HG03457 (cell line): ENCODE measurements at regions not wholly inside any gene's neighbourhood (a gene's known extent, or its start where the extent isn't known, plus 50 kb on each side); places are given as distances from the start of the nearest gene placed in this dataset.

Source experiments
- ATAC-seq: cut with Tn5 transposase; IDR thresholded peaks from one replicate; pipeline ENCODE4 v1.9.1; 2021; ENCODE audit warnings: moderate number of reproducible peaks; ENCODE audit not compliant: unreplicated experiment

DNA sequence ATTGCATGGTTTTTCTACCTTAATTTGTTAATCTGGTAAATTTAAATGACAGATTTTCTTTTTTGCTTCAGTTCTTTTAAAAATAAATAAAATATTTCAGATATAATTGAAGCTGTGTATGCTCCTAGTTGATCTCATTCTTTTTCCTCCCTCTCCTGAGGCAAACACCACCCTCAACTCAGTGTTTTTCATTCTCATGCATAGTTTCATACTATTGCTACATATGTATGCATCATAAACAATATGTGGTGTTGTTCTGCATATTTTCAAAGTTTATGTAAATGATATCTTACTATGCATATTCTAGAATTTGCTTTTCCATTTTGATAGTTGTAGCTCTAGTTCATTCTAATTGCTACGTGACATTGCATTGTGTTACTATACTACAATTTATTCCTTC, 257.2 kb upstream of the POU3F1 start:
- ATAC-seq = no peak

DNA sequence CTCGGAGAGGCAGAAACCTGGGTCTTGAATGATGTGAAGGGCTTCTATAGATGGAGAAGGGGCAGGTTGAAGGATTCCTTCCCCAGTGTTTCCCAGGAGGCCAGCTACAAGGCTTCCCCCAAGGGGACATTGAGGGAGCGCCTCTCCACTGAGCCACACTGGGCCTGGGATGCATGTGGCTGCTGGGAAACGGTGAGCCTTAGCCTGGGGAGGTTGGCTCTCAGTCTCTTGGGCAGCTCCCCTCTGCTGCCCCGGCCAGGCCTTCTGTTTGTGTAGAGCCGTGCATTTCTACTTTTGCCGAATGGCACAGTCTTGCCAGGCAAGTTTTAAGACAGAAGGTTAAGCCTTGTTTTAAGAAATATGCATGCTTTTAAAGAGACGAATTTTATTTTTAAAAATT, 254.4 kb upstream of the POU3F1 start:
- ATAC-seq = no peak

DNA sequence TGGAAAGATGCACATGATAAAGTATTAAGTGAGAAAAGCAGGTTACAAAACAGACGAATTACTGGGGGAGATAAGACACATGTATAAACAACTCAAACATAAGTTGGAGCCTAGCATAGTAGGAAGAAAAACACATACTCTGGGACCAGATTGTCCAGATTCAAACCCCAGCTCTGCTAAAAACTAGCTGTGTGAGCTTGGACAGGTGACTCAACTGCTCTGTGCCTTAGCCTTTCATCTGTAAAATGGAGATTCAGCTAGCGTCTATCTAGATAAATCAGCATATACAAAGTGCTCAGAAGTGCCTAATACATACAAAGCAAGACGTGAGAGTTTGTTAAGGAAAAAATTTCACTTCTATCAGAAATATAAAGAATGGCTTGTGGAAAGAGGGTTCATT, 254.0 kb upstream of the POU3F1 start:
- no peak for ATAC-seq

DNA sequence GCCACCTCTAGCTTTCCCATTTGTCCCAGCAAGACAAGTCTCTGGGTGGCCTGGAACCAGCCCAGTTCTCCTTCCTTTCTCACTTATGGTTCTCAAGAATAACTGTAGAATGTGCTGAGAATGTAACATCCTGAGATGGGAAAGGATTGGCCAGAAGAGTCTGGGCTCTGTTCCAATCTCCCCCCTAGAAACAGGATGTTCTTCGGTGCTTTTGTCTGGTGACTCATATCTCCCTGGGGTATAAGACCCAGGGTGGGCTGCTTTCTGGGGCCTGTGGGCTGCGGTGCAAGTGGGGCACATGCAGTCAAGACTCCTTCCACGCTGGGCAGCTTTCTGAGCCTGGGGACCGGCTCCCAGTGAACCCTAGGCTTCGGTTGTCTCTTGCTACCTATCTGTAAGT, 251.2 kb upstream of the POU3F1 start:
- ATAC-seq = no peak

DNA sequence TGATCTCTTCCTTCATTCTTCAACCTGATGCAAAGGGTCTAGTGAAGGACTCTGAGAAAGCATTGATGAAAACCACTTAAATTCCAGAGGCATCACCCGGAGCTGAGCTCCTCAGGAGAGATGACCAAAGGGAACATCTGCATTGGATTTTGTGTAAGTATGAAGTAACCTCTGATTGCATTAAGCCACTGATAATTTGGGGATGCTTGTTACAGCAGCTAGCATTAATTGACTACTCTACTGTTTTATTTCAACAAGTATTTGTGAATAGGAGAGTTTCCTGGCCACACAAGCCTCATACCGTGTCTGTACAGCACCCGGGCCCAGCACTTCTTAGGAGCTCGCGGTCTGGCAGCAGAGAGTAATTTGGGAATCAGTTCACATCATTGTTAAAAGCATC, 250.7 kb upstream of the POU3F1 start:
- ATAC-seq = no peak

DNA sequence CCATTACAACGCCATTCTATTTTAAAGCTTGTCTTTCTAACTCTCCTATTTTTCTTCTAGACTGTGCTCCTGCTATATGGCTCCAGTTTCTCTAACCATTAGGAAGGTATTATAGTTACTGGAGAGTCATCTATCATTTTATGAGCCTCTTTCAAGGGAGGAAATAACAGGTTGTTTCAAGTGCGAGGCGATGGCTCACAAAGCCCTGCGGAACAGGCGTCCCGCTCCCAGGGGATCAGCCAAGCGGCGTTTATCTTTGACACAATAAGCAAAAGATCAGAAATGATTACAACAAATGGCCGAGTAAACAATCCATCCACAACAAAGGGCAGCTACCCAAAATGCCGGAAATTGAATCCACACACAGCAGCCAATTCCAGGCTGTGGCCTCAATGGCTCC, 249.5 kb upstream of the POU3F1 start:
- no peak for ATAC-seq

DNA sequence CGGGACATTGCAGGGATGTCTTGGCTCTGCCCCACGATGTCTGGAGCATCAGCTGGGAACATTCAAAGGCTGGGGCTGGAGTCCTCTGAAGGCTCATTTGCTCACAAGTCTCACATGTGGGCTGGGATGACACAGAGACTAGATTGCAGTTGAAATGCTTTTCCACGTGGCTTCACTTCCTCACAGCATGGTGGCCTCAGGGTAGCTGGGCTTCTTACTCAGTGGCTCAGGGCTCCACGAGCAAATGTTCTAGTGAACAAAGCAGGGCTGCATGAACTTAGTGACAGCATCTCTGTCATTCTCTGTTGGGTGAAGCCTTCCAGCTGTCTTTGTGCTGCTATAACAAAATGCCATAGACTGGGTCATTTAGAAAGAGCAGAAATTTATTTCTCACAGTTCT, 247.0 kb upstream of the POU3F1 start:
- no peak for ATAC-seq

DNA sequence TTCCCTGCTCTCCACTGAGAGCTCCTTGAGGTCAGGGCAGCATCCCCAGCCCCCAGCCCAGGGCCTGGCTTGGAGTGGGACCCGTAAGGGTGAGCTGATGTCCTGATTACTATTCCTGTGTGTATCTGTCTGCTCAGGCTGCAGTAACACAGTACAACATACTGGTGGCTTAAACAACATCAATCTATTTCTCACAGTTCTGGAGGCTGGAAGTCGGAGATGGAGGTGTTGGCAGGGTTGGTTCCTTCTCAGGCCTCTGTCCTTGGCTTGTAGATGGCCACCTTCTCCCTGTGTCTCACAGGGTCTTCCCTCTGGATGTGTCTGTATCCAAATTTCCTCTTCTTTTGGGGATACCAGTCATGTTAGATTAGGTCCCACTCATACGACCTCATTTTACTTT, 246.4 kb upstream of the POU3F1 start:
- ATAC-seq = no peak

DNA sequence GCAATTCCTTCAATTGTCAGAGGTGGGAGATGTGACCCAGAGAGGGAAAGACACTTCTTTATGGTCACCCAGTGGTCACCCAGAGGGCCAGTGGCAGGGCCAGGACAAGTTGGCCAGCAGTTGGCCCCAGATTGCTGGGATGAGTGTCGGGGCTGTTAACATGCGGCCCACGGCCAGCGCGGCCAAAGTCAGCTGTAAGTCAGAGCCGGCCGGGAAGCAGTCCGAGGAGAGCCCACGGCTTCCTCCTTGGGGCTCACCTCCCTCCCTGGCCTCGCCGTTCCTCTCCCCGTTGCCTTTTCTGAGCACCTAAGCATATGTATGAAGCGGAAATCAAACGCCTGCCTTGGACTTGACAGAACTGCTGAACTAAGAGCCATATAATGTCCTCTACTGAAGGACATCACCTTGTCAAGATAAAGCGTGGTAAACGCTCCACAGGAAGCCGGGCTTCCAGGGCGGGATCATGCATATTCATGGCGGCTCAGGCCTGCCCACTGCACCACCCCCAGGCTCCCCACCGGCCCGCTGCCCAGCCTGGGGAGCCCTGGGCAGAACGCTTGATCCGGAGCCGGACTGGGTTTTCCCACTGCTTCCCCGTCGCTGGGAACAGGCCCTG, 245.4 kb upstream of the POU3F1 start:
- no peak for ATAC-seq

DNA sequence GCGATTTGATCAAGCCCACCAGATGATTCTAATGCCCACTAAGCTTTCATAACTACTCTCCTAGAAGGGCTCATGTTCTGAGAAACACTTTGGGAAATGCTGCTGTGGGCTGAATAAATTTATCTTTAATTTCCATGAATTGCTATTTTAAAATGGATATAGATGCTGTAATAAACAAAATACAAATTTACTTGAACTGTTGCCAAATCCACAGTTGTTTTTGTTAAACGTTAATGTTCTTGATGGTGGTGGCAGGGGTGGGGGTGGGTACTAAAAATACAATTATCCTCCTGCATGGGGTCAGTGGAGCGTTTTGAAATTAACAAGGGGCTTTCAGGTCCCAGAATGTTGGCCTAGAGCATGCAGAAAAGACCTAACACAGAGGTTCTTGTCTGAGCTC, 244.7 kb upstream of the POU3F1 start:
- ATAC-seq = no peak

DNA sequence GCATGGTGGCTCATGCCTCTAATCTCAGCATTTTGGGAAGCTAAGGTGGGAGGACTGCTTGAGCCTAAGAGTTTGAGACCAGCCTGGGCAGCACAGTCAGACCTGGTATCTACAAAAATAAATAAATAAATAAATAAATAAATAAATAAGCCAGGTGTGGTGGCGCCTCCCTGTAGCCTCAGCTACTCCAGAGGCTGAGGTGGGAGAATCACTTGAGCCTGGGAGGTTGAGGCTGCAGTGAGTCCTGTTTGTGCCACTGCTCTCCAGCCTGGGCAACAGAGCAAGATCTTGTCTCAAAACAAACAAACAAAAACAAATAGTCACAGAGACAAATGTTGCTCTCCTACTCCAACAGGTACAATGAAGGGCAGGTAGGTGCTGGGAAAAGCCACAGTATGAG, 242.4 kb upstream of the POU3F1 start:
- ATAC-seq = no peak

DNA sequence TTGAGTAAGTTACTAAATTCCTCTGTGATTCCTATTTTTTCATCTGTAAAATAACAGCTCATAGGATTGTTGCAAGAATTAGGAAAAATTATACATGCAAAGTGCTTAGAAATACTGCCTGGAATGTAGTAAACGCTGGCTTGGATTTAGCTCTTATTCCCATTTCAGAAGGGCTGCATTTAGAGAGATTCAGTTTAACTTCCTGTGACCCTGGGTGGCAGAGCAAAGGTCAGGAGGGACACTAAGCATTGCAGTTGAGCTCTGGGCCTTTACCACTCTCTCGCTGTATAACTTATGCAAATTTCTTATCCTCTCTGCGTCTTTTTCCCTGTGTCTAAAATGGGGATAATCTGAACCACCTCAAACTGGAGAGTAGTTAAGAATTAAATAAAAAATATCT, 241.0 kb upstream of the POU3F1 start:
- ATAC-seq = no peak

DNA sequence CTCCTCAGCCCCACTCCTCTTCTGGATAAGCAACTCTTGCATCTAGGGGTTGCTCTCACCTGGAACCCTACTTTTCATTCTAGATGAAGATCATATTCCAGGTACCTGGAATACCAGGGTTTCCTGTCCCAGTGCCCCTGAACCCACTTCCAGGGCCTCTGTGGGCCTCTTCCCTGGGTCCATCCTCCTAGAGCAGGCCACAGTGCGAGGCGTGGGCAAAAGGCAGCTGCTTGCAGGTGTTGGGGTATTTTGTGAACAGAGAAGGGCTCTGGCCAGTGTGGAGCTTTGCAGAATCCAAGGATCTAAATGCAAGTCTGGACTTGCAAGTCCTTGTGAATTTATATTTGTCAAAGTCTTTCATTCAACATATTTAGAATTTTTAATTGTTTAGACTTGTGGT, 240.4 kb upstream of the POU3F1 start:
- no peak for ATAC-seq

DNA sequence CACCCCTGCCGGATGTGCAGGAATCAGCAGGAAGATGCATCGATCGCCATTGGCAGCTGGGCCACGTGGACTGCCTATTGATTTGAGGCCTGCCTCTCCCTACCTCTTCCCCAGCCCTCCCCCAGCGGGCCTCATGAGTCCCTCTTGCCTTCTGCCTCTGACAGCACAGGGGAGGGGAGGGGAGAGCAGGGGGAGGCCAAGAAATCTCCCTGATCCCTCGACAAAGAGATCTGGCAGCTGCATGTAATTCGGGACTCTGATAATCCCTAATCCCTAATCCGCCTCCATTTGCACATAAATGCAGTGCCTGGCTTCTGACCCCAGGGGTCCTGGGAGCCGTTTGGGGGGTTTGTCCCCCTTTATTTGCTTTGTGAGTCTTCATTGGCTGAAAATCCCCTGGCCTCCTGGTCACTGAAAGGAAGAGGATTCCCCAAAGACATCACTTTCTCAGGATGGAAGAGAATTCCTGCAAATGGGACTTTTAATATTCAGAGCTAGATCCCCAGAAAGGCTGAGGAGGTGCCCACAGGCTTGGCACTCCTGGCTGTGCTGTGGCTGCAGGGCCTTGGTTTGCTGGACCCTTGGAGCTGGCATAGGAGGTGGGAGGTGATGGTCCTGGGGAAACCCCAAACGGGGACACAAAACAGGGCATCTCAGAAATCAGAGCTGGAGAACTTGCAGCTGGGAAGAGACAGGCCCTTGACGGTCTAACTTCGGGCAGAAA, 239.4 kb upstream of the POU3F1 start:
- no peak for ATAC-seq

DNA sequence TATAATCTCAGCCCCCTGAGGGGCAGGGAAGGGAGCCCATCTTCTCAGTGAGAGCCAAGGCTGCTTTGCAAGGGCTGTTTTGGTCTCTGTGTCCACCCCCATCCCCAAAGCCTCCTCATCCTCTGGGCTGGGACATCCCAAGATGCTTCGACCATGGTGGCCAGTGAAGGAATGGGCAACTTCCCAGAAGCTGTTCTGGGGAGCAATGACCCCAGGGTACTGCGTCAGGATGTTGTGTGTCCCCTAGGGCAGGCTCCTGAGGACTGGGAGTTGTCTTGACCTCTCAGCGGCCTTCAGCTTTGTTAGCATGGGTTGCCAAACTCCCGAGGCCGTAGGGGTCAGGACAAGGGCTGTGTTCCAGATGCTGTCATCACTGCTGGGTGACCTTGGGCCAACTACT, 238.4 kb upstream of the POU3F1 start:
- ATAC-seq = no peak

DNA sequence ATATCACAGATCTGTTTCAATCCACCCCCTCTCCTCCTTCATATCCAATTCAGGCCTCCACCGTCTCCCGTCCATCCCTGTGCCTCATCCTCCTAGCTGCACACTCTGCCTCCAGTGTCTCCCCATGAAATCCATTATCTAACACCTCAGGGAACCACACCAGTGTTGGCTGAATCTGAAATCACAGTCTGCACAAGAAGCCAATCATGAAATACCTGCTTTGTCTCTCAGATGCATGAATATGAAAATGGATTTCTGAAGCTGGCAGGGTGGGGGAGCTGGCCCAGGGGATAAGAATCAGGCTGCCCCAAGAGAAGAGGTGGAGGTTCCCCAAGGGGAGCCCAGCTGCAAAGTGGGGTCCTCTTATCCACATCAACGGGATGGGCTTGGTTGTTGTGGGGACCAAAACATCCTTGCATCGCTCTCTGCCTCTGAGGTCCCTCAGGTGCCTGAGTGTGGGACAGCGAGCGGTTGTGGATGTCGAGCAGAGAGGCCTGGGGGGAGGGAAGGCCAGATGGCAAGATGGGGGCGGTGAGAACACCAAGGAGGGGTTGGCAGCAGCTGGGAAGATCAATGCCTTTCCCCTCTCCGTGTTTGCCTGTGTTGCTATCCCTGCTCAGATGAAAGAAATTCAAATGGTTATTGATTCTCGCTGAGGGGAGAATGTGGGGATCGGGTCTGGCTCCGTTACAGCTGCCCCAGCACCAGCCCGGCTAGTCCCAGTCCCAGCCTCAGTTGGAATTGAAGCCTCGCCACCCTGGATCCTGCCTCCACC, 237.3 kb upstream of the POU3F1 start:
- ATAC-seq = no peak

DNA sequence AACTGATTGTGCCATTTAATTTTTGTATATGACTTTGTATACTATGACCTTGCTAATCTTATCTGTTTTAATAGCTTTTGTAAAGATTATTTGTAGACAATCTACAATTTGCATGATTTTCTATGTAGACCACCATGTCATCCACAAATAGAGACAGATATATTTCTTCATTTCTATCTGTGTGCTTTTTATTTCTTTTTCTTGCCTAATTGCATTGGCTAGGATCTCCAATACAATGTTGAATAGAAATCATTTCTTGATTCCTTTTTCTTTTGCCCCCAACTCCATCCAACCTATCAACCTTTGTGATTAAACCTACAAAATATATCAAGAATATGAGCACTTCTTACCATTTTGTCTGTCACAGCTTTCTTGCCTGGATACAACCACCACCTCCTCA, 232.6 kb upstream of the POU3F1 start:
- no peak for ATAC-seq

DNA sequence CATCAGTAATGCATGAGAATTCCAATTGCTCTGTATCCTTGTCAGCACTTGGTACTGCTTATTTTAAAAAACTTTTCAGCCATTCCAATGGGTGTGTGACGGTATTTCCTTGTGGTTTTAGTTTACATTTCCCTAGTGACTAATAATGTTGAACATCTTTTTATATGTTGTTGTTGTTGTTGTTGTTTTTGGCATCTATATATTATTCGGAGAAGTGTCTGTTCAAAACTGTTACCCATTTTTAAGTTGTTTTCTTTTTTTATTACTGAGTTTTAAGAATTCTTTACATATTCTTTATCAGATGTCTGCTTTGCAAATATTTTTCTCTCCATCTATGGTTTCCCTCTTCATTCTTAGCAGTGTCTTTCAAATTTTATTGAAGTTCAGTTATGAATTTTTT, 231.1 kb upstream of the POU3F1 start:
- no peak for ATAC-seq

DNA sequence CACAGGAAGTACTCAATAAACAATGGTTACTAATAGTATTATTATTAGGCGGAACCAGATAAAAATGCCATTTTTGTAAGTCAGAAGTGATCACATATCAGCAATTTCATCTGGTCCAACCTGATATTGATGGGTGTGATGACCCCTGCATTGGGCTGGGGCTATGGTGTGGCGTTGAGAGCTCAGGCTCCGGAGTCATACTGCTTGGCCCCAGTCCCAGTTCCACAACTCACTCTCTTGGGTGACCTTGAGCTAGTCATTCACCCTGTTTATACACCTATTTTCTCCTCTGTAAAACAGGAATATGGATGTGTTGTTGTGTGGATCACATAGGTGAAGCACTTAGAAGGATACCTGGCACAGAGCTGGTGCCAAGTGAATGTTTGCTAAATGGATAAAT, 229.4 kb upstream of the POU3F1 start:
- ATAC-seq = no peak

DNA sequence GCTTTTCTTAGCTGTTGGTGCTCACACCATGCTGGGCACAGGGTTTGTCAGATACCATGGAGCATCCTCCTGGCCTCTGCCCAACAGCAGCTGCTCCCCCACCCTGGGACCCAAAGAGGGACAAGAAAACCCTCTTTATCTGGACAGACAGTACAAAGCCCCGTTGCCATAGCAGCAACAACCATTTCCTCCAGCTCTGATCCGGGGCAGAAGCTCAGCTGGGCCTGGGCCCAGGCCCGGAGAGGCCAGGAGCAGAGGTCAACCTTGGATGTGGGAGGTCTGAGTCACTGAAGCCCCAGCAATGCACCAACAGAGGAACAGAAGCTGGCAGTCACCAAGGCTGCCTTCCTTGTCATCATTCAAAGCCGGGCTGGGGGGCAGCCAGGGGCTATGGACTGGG, 228.4 kb upstream of the POU3F1 start:
- ATAC-seq = no peak

DNA sequence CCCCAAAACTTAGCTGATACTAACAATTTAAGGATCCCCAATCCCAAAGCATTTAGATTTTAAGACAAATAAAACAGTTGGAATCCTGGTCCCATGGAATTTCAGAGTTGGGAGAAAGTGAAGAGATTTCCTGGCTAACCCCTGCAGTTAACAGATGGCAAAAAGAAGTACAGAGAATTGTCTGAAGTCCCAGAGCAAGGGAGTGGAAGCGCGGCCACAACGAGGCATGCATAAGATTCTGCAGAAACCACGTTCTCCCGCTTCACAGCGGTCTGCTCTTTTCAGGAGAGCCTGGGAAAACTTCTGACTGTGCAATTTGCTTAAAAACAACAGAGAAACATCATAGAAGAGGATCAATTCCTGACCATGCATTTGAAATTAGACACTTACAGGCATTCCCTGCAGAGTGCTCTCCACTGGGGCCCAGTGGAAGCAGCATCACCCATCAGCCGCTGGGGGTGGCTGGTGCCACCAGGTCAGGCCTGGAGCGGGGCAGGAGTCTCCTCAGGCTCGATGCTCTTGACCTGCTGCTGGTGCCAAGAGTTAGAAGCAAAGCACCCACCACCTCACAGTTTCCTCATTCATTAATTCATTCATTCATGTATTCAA, 226.7 kb upstream of the POU3F1 start:
- ATAC-seq = no peak

DNA sequence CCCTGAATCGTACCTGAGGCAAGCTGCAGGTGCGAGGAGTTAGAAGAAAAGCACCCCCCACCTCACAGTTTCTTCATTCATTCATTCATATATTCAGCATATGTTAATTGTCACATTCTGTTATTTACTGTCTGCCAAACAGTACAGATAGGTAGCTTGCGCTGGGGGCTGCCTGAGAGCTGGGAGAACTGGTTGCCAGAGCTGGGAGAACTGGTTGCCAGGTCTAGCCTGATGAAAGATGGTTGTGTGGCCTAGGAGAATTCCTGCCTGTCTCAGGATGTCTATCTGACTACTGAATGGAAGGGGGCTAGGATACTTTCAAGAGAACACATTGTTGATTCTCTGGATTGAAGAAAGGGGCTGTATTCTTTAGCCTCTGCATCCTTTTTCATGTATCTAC, 225.9 kb upstream of the POU3F1 start:
- ATAC-seq = no peak
